ENCODE measurements at regions not wholly inside any gene's neighbourhood (a gene's known extent, or its start where the extent isn't known, plus 50 kb on each side); places are given as distances from the start of the nearest gene placed in this dataset.

- TF ChIP-seq CTCF (IDR thresholded peaks at IDR 0.05; ENCODE audit: extremely low read depth in 1 of 2, insufficient read depth in 1 of 2, low read depth in 1 of 2, low read length in 2 of 2) (no peak), EZH2 (IDR thresholded peaks at IDR 0.05; ENCODE audit: borderline replicate concordance, low read depth, low read length, severe bottlenecking) (no peak), POLR2AphosphoS5 (IDR thresholded peaks at IDR 0.05; ENCODE audit: insufficient read depth, low read depth, low read length) (no peak), POLR2A (IDR thresholded peaks at IDR 0.05; ENCODE audit: low read depth, low read length) (no peak), MAX (IDR thresholded peaks at IDR 0.05; ENCODE audit: insufficient read depth, insufficient read length) (no peak), GATA2 (IDR thresholded peaks at IDR 0.05; ENCODE audit: insufficient read depth, insufficient read length, low read depth, low read length) (no peak), JUN (IDR thresholded peaks at IDR 0.05; ENCODE audit: borderline replicate concordance, insufficient read depth, insufficient read length, low read depth) (no peak), MYC (IDR thresholded peaks at IDR 0.05; ENCODE audit: low read depth, low read length) (no peak)
Observed at GRCh38 chr6:27553123-27553904, 80.4 kb upstream of the ZNF184 start.

Data from endothelial cell of umbilical vein (primary cell).